Stimulated activated memory B cell treated with anti-CD40 and anti-IgM and Interleukin-4, amounts not matched to agents 10 μg/mL and 1 μg/mL and 100 μg/mL, for 72 hours (primary cell): ENCODE measurements at regions not wholly inside any gene's neighbourhood (a gene's known extent, or its start where the extent isn't known, plus 50 kb on each side); places are given as distances from the start of the nearest gene placed in this dataset.
"Not testable (repeated sequence)": the region's sequence is repeated elsewhere in the genome, so short reads cannot be mapped to it uniquely, and the experiment has no call there.

Experiments
- ATAC-seq: fragments of 150-1000 bp; cut with Tn5 transposase; 2 replicates; pipeline ENCODE4 v1.10.0; 2021
- H3K27ac Mint-ChIP-seq: one replicate; pipeline ENCODE4 v1.8.0; 2022; ENCODE audit warnings: mild to moderate bottlenecking, mixed read lengths
- H3K27me3 Mint-ChIP-seq: one replicate; pipeline ENCODE4 v1.8.0; 2022; ENCODE audit warnings: mixed read lengths
- H3K36me3 Mint-ChIP-seq: one replicate; pipeline ENCODE4 v1.8.0; 2022; ENCODE audit warnings: mixed read lengths
- H3K4me1 Mint-ChIP-seq: one replicate; pipeline ENCODE4 v1.8.0; 2022; ENCODE audit warnings: mixed read lengths
- H3K4me3 Mint-ChIP-seq: one replicate; pipeline ENCODE4 v1.8.0; 2022; ENCODE audit warnings: mild to moderate bottlenecking, moderate library complexity, mixed read lengths
- H3K9me3 Mint-ChIP-seq: one replicate; pipeline ENCODE4 v1.8.0; 2022; ENCODE audit warnings: mixed read lengths

GRCh38 chr13:86581706-86582105 lies 782.5 kb upstream of the SLITRK6 start:
- no peaks in the 10 kb centered on the region for H3K36me3 Mint-ChIP-seq
- H3K27me3 Mint-ChIP-seq, result no peaks in the 10 kb centered on the region
- no peak overlapping the region for H3K4me3 Mint-ChIP-seq
- peaks cover 3% of the 10 kb centered on the region for H3K9me3 Mint-ChIP-seq
- H3K27ac Mint-ChIP-seq, result no peak overlapping the region
- H3K4me1 Mint-ChIP-seq, result no peaks in the 10 kb centered on the region
- no peak for ATAC-seq

- ATAC-seq, result no peak
- Mint-ChIP-seq H3K27ac (no peak overlapping the region), H3K27me3 (no peaks in the 10 kb centered on the region), H3K9me3 (peaks cover 4% of the 10 kb centered on the region), H3K4me1 (no peaks in the 10 kb centered on the region), H3K36me3 (no peaks in the 10 kb centered on the region), H3K4me3 (no peak overlapping the region)
Measured at GRCh38 chr13:86584301-86584700, 785.1 kb upstream of the SLITRK6 start.

DNA sequence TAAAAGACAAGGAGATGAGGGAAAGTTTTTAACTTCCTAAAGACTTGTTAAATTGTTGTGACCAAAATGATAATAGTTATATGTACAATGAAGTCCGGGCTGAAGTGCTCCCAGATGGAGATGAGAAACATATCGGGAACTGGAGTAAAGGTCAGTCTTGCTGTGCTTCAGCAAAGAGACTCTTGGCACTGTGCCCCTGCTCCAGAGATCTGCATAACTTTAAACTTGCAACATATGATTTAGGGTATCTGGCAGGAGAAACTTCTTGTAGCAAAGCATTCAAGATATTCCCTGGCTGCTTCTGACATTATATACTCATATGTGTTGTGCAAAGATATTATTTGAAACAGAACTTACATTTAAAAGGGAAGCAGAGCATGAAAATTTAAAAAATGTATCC lies 786.6 kb upstream of the SLITRK6 start:
- no peak for ATAC-seq
- no peak overlapping the region for H3K27ac Mint-ChIP-seq
- H3K36me3 Mint-ChIP-seq, result no peaks in the 10 kb centered on the region
- no peaks in the 10 kb centered on the region for H3K27me3 Mint-ChIP-seq
- peaks cover 4% of the 10 kb centered on the region for H3K9me3 Mint-ChIP-seq
- H3K4me3 Mint-ChIP-seq, result no peak overlapping the region
- no peaks in the 10 kb centered on the region for H3K4me1 Mint-ChIP-seq

GRCh38 chr13:86591862-86592261 lies 792.6 kb upstream of the SLITRK6 start:
- H3K4me3 Mint-ChIP-seq, result no peak overlapping the region
- peaks cover 12% of the 10 kb centered on the region for H3K9me3 Mint-ChIP-seq
- no peaks in the 10 kb centered on the region for H3K4me1 Mint-ChIP-seq
- no peak overlapping the region for H3K27ac Mint-ChIP-seq
- H3K36me3 Mint-ChIP-seq, result no peaks in the 10 kb centered on the region
- no peak for ATAC-seq
- no peaks in the 10 kb centered on the region for H3K27me3 Mint-ChIP-seq

DNA sequence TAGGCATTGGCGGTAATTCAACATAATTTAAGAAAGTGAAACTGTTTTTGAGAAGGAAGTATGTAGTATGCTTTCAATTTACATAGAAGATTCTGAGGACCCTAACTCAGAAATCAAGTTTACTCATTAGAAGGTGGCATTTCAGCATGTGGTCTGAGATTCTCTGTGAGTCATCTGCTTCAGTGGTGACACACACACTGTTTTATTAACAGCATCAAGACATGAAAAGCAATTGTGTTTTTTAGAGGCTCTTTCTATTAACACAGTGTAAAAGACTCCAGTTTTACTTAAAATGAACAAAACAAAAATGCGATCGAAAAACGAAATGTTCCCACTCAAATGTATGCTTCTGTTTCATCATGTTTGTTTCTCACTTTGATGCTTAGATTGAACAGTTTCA lies 802.1 kb upstream of the SLITRK6 start:
- peaks cover 2% of the 10 kb centered on the region for H3K9me3 Mint-ChIP-seq
- H3K36me3 Mint-ChIP-seq, result no peaks in the 10 kb centered on the region
- no peaks in the 10 kb centered on the region for H3K27me3 Mint-ChIP-seq
- no peak for ATAC-seq
- no peak overlapping the region for H3K27ac Mint-ChIP-seq
- H3K4me3 Mint-ChIP-seq, result no peak overlapping the region
- H3K4me1 Mint-ChIP-seq, result no peaks in the 10 kb centered on the region

- Mint-ChIP-seq H3K36me3 (no peaks in the 10 kb centered on the region), H3K4me1 (no peaks in the 10 kb centered on the region), H3K9me3 (no peaks in the 10 kb centered on the region), H3K4me3 (no peak overlapping the region), H3K27me3 (no peaks in the 10 kb centered on the region), H3K27ac (no peak overlapping the region)
- ATAC-seq, result no peak
Measured at GRCh38 chr13:86606264-86606663, 807.0 kb upstream of the SLITRK6 start.

DNA sequence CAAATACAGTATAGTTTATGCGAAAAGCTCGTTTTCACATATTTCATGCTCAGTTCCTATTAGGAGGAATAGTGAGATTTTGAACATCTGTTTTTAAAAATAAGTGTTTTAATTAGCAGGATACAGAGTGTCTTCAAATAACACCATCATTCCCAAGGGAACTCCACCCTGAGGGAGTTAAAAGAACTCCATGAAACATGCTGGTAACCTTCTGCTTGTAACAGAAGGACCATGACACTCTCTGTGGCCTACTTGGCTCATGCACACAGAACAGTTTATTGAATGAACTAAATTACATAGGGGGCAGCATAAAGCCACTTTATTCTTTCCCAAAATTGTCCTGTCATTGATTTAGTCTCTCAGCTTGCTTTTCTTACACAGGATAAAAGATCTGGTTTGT lies 809.5 kb upstream of the SLITRK6 start:
- H3K27ac Mint-ChIP-seq, result no peak overlapping the region
- no peak for ATAC-seq
- H3K27me3 Mint-ChIP-seq, result no peaks in the 10 kb centered on the region
- peaks cover 2% of the 10 kb centered on the region for H3K9me3 Mint-ChIP-seq
- H3K4me3 Mint-ChIP-seq, result no peak overlapping the region
- H3K4me1 Mint-ChIP-seq, result no peaks in the 10 kb centered on the region
- H3K36me3 Mint-ChIP-seq, result no peaks in the 10 kb centered on the region

GRCh38 chr13:86633346-86633745 lies 834.1 kb upstream of the SLITRK6 start:
- Mint-ChIP-seq H3K4me1 (no peaks in the 10 kb centered on the region), H3K36me3 (no peaks in the 10 kb centered on the region), H3K27ac (no peak overlapping the region), H3K9me3 (peaks cover 3% of the 10 kb centered on the region), H3K27me3 (no peaks in the 10 kb centered on the region), H3K4me3 (no peak overlapping the region)
- ATAC-seq, result no peak

DNA sequence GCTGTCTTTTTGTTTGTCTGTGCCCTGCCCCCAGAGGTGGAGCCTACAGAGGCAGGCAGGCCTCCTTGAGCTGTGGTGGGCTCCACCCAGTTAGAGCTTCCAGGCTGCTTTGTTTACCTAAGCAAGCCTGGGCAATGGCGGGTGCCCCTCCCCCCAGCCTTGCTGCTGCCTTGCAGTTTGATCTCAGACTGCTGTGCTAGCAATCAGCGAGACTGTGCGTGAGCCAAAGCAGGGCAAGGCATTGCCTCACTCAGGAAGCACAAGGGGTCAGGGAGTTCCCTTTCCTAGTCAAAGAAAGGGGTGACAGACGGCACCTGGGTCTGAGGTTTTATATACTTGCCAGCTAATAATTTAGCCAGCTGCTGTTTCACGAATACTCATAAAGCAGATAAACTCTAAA lies 852.0 kb upstream of the SLITRK6 start:
- not testable (repeated sequence) for H3K4me1 Mint-ChIP-seq, H3K36me3 Mint-ChIP-seq, H3K4me3 Mint-ChIP-seq, H3K9me3 Mint-ChIP-seq, H3K27ac Mint-ChIP-seq, H3K27me3 Mint-ChIP-seq, ATAC-seq

GRCh38 chr13:86653009-86653408 lies 853.8 kb upstream of the SLITRK6 start:
- H3K4me3 Mint-ChIP-seq, result no peak overlapping the region
- ATAC-seq, result no peak
- peaks cover 2% of the 10 kb centered on the region for H3K9me3 Mint-ChIP-seq
- no peaks in the 10 kb centered on the region for H3K36me3 Mint-ChIP-seq
- no peak overlapping the region for H3K27ac Mint-ChIP-seq
- no peaks in the 10 kb centered on the region for H3K4me1 Mint-ChIP-seq
- H3K27me3 Mint-ChIP-seq, result no peaks in the 10 kb centered on the region

DNA sequence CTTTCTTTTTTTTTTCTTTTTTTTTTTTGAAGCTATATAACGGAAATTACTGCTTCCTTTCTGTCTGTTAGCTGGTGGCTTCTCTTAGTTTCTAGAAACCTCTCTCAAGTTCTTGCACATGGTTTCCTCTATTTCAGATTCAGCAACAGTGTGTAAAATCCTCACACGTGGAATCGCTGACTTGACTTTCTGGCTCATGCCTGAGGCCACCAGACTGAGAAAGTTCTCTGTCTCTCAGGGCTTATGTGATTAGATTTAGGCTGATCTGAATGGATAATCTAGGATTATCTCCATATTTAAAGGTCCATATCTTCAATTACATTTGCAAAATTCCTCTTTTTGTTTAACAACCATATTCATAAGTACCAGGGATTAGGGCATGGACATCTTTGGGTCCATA lies 856.3 kb upstream of the SLITRK6 start:
- Mint-ChIP-seq H3K9me3 (peaks cover 6% of the 10 kb centered on the region), H3K4me3 (no peak overlapping the region), H3K27ac (no peak overlapping the region), H3K4me1 (no peaks in the 10 kb centered on the region), H3K27me3 (no peaks in the 10 kb centered on the region), H3K36me3 (no peaks in the 10 kb centered on the region)
- no peak for ATAC-seq

DNA sequence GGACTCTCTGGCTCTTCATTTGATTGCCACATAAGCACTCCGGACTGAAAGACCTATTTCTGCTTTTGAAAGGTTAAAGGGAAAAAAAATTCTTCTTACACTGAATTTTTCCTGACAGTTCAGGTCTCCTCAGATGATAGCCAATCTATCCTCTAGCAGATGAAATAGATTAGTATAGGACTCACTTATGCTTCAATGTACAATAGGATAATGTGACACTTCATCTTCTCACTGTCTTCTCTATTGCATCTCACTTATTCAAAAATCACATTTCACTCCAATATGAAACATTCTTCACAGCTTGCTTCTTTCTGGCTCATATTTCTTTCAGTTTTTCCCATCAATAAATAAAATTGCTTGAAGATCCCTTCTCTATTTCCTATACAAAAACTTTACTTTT lies 860.9 kb upstream of the SLITRK6 start:
- Mint-ChIP-seq H3K27me3 (no peaks in the 10 kb centered on the region), H3K4me1 (no peaks in the 10 kb centered on the region), H3K4me3 (no peak overlapping the region), H3K27ac (no peak overlapping the region), H3K36me3 (no peaks in the 10 kb centered on the region), H3K9me3 (peaks cover 15% of the 10 kb centered on the region)
- ATAC-seq, result no peak

GRCh38 chr13:86665842-86666241 lies 866.6 kb upstream of the SLITRK6 start:
- Mint-ChIP-seq H3K27ac (no peak overlapping the region), H3K9me3 (peaks cover 20% of the 10 kb centered on the region), H3K36me3 (no peaks in the 10 kb centered on the region), H3K4me3 (no peak overlapping the region), H3K27me3 (no peaks in the 10 kb centered on the region), H3K4me1 (no peaks in the 10 kb centered on the region)
- no peak for ATAC-seq

DNA sequence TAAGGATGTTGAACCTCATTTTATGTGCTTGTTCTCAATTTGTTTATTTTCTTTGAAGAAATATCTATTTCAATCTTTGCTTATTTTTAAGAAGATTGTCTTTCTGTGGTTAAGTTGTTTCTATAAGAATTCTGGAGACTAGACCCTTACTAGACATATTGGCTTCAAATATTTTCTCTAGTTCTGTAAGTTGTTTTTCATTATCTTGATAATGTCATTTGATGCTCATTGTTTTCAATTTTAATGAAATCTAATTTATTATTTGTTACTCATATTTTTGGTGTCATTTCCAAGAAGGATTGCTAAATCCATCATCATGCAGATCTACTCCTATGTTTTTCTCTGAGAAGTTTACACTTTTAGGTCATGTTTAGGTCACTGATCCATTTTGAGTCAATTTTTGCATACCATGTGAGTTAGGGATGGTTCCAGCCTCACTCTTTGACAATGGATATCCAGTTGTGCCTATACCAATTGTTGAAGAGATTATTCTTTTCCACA lies 874.8 kb upstream of the SLITRK6 start:
- H3K4me3 Mint-ChIP-seq, result no peak overlapping the region
- H3K27ac Mint-ChIP-seq, result no peak overlapping the region
- no peak for ATAC-seq
- H3K9me3 Mint-ChIP-seq, result no peaks in the 10 kb centered on the region
- no peaks in the 10 kb centered on the region for H3K27me3 Mint-ChIP-seq
- no peaks in the 10 kb centered on the region for H3K4me1 Mint-ChIP-seq
- no peaks in the 10 kb centered on the region for H3K36me3 Mint-ChIP-seq

- Mint-ChIP-seq H3K27me3 (no peaks in the 10 kb centered on the region), H3K27ac (no peak overlapping the region), H3K4me3 (no peak overlapping the region), H3K9me3 (peaks cover 6% of the 10 kb centered on the region), H3K36me3 (no peaks in the 10 kb centered on the region), H3K4me1 (no peaks in the 10 kb centered on the region)
- no peak for ATAC-seq
Measured at GRCh38 chr13:86681223-86681622, 882.0 kb upstream of the SLITRK6 start.

DNA sequence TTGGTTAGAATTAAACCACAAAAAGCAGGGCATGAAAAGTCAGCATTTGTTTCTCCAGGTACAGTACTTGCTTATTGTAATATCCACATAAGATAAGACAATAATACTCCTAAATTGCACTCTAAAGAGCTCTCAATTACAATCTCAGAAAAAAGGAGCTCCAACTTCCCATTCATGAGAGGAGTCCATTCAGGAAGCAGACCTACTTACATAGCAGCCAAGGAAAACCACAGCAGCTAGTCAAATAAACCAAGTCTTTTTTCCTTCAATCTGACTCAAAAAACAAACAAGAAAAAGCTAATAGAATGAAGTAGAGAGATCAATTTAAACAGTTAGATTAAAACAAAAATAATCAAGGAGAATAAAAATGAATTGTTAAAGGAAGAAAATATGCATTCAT lies 885.2 kb upstream of the SLITRK6 start:
- Mint-ChIP-seq H3K27me3 (no peaks in the 10 kb centered on the region), H3K4me1 (no peaks in the 10 kb centered on the region)

GRCh38 chr13:86689911-86690310 lies 890.7 kb upstream of the SLITRK6 start:
- no peak for ATAC-seq
- Mint-ChIP-seq H3K4me1 (no peaks in the 10 kb centered on the region), H3K4me3 (no peak overlapping the region)

More for the DNA sequence above, 885.2 kb upstream of the SLITRK6 start:
- no peaks in the 10 kb centered on the region for H3K36me3 Mint-ChIP-seq
- H3K4me3 Mint-ChIP-seq, result no peak overlapping the region
- peaks cover 6% of the 10 kb centered on the region for H3K9me3 Mint-ChIP-seq
- no peak for ATAC-seq
- H3K27ac Mint-ChIP-seq, result no peak overlapping the region

More at GRCh38 chr13:86689911-86690310, 890.7 kb upstream of the SLITRK6 start:
- no peaks in the 10 kb centered on the region for H3K9me3 Mint-ChIP-seq
- H3K36me3 Mint-ChIP-seq, result no peaks in the 10 kb centered on the region
- H3K27ac Mint-ChIP-seq, result no peak overlapping the region
- H3K27me3 Mint-ChIP-seq, result no peaks in the 10 kb centered on the region
